Psoas muscle (tissue), 7 donors: ENCODE measurements at regions not wholly inside any gene's neighbourhood (a gene's known extent, or its start where the extent isn't known, plus 50 kb on each side); places are given as distances from the start of the nearest gene placed in this dataset.

Experiments
- ATAC-seq, 4 donors: fragments of 200-7000 bp; cut with Tn5 transposase; one replicate each; pipeline ENCODE4 v1.9.1; 2020; ENCODE audit warnings: moderate library complexity in 3 of 4, mild to moderate bottlenecking in 2 of 4
- DNase-seq, 2 donors: peaks; one replicate each; pipeline ENCODE4 v3.0.0-alpha.2; 2020
- H3K27ac ChIP-seq: fragments of 200-600 bp; one replicate; pipeline ENCODE4 v1.8.0; 2022
- H3K27me3 ChIP-seq, 3 donors: fragments of 200-600 bp in 1 of 3; one replicate each; pipeline versions ENCODE4 v1.6.1 to v1.8.0; 2013 to 2022; ENCODE audit warnings: low read length in 2 of 3, mild to moderate bottlenecking in 2 of 3, moderate library complexity in 1 of 3; ENCODE audit not compliant: insufficient read depth in 3 of 3
- H3K36me3 ChIP-seq, 2 donors: fragments of 200-600 bp in 1 of 2; one replicate each; pipeline versions ENCODE4 v1.6.1 to v1.8.0; 2013 to 2022; ENCODE audit warnings: low read depth in 1 of 2, mild to moderate bottlenecking in 1 of 2, moderate library complexity in 1 of 2; ENCODE audit not compliant: insufficient read depth in 1 of 2
- H3K4me1 ChIP-seq: fragments of 200-600 bp; one replicate; pipeline ENCODE4 v1.8.0; 2022
- H3K4me3 ChIP-seq: fragments of 200-600 bp; one replicate; pipeline ENCODE4 v1.8.0; 2022; ENCODE audit warnings: mild to moderate bottlenecking
- H3K9me3 ChIP-seq: fragments of 200-600 bp; one replicate; pipeline ENCODE4 v1.8.0; 2022
- WGBS, 3 donors: extraction: QIAGEN DNeasy Blood & Tissue Kit; methylation state at CpG; one replicate each; pipeline versions ENCODE4 v1.1.6 to v1.1.7; 2013; 5-methylcytosine and 5-hydroxymethylcytosine counted together
- intact Hi-C, 2 donors: fragments of 100-400 bp; cut with DNase I; formaldehyde crosslinking; loops; one replicate each; pipeline versions ENCODE4 v1.11.0 to v1.14.2; 2022
- TF ChIP-seq, protein P1 (sequence below): fragments of 200-600 bp; IDR thresholded peaks from one replicate; pipeline ENCODE4 v1.8.0; 2022; ENCODE audit warnings: antibody characterized with exemption
- donor health status: healthy with polysubstance abuse.
- donor health status: DM: no; HTN: no; CAD: no; lungs with moderate emphysema.
- donor health status: Bipolar disorder and iron deficiency.
- donor health status: healthy.
- donor health status: DM: yes; HTN: yes; CAD: no.
- donor health status: DM: no; HTN: no; CAD: no.
- donor health status: DM: yes; HTN: yes; CAD: no.

DNA sequence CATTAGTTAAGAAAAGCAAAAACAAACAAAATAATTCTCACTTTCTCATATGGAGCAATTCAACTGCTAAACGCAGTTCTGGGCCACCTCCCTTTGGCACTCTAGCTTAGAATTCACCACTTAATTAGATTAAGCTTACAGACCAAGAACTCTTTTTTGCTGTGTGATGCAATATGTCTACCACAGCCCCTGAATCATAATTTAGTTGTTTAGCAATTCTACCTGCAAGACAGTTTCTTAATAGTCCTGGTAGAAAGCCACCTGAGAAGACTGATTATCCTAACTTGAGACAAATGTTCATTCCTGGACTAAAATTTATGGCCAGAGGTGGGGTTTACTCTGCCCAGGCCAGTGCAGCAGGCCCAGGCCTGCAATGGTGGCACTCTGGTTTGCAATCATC, 205.9 kb downstream of the HS3ST3A1 start:
- no peak for DNase-seq
- H3K9me3 ChIP-seq: no peaks in the 10 kb centered on the region
- no peak for ATAC-seq
- intact Hi-C loops: no loop called here
- H3K27ac ChIP-seq: no peak overlapping the region
- H3K36me3 ChIP-seq: no peaks in the 10 kb centered on the region
- H3K27me3 ChIP-seq: no peaks in the 10 kb centered on the region
- TF ChIP-seq, protein P1, sequence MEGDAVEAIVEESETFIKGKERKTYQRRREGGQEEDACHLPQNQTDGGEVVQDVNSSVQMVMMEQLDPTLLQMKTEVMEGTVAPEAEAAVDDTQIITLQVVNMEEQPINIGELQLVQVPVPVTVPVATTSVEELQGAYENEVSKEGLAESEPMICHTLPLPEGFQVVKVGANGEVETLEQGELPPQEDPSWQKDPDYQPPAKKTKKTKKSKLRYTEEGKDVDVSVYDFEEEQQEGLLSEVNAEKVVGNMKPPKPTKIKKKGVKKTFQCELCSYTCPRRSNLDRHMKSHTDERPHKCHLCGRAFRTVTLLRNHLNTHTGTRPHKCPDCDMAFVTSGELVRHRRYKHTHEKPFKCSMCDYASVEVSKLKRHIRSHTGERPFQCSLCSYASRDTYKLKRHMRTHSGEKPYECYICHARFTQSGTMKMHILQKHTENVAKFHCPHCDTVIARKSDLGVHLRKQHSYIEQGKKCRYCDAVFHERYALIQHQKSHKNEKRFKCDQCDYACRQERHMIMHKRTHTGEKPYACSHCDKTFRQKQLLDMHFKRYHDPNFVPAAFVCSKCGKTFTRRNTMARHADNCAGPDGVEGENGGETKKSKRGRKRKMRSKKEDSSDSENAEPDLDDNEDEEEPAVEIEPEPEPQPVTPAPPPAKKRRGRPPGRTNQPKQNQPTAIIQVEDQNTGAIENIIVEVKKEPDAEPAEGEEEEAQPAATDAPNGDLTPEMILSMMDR: no peak
- WGBS, 3 donors: 28 to 52% (median 32%) methylated on average over 1 of the region's 1 CpG
- H3K4me1 ChIP-seq: no peaks in the 10 kb centered on the region
- no peak overlapping the region for H3K4me3 ChIP-seq

GRCh38 chr17:13395346-13395745, 206.4 kb downstream of the HS3ST3A1 start:
- Histone ChIP-seq H3K27ac (no peak overlapping the region), H3K36me3 (no peaks in the 10 kb centered on the region), H3K27me3 (no peaks in the 10 kb centered on the region), H3K4me1 (no peaks in the 10 kb centered on the region), H3K9me3 (no peaks in the 10 kb centered on the region), H3K4me3 (no peak overlapping the region)
- 52 to 67% (median 60%) methylated on average over 8 of the region's 8 CpGs for WGBS, 3 donors
- ATAC-seq: no peak
- no peak for DNase-seq
- TF ChIP-seq, protein P1: no peak
- intact Hi-C loops: no loop called here

- no peak overlapping the region for H3K4me3 ChIP-seq
- TF ChIP-seq, protein P1: no peak
- DNase-seq (no peak), ATAC-seq (no peak)
- no peaks in the 10 kb centered on the region for H3K9me3 ChIP-seq
- 75 to 84% (median 76%) methylated on average over 12 of the region's 12 CpGs for whole genome bisulfite sequencing, 3 donors
- H3K36me3 ChIP-seq: no peaks in the 10 kb centered on the region
- intact Hi-C loops: no loop called here
- H3K27ac ChIP-seq: no peak overlapping the region
- H3K27me3 ChIP-seq: no peaks in the 10 kb centered on the region
- H3K4me1 ChIP-seq: no peaks in the 10 kb centered on the region
Observed at GRCh38 chr17:13393841-13394710, 207.7 kb downstream of the HS3ST3A1 start.

DNA sequence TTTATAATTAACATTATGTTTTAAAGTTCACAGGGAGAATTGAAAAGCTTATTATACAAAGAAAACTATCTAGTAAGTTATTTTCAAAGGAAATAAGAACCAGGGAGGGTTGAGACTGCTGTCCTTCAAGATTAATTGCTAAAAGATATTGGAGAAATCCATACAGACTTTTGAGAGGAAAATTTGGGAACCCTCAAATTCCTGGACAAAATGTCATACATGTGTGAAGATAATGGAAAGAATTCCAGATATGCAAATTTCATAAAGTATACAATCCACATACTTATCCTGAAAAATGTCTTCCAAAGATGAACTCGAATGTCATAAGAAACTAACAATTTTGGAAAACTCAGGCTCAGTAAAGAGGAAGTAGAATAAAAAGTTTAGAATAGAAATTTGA, 213.8 kb downstream of the HS3ST3A1 start:
- Histone ChIP-seq H3K27ac (no peak overlapping the region), H3K4me3 (no peak overlapping the region), H3K4me1 (no peaks in the 10 kb centered on the region), H3K27me3 (no peaks in the 10 kb centered on the region), H3K9me3 (no peaks in the 10 kb centered on the region), H3K36me3 (no peaks in the 10 kb centered on the region)
- TF ChIP-seq, protein P1: no peak
- WGBS, 3 donors: 67 to 73% (median 67%) methylated on average over 1 of the region's 1 CpG
- no peak for ATAC-seq
- intact Hi-C loops: no loop called here
- DNase-seq: no peak

DNA sequence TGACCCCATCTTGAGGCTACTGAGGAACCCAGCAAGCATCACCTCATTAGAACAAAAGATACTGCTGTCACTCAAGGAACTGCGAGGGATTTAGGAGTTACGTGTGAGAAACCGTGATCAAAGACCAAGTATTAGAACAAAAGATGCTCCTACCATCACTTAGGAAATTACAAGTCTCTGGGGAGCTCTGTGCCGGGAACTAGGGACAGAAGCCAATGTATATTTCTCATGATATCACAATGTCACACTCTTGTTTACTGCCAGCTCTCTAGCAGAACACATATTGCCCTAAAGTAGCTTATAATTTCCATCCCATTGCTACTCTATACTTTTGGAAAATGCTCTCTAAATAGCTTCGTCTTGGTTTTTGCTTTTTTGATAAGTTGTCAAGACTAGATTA, 214.5 kb downstream of the HS3ST3A1 start:
- DNase-seq: no peak
- no peak for ATAC-seq
- Histone ChIP-seq H3K27ac (no peak overlapping the region), H3K36me3 (no peaks in the 10 kb centered on the region), H3K4me1 (no peaks in the 10 kb centered on the region), H3K9me3 (no peaks in the 10 kb centered on the region), H3K4me3 (no peak overlapping the region), H3K27me3 (no peaks in the 10 kb centered on the region)
- WGBS, 3 donors: 59 to 60% (median 60%) methylated on average over 5 of the region's 5 CpGs
- intact Hi-C loops: no loop called here
- TF ChIP-seq, protein P1: no peak
